ENCODE measurements at regions not wholly inside any gene's neighbourhood (a gene's known extent, or its start where the extent isn't known, plus 50 kb on each side); places are given as distances from the start of the nearest gene placed in this dataset.

DNA sequence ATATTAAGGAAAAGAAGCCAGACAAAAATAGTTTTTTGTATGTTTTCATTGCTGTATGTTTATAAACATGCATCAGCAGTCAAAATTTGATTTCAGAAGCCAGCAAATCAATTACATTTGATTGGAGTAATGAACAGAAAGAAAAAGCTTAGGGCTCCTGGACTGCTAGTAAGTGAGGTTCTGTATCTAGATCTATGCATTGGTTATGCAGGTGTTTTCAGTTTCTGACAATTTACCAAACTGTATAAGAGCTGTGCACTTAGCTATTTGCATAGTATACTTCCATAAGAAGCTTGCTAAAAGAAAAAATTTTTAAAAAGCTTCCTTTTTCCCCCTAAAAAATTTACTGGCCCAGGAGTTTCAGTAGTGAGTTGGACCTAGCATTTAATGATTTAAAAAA is 881.6 kb downstream of the PCDH7 start:
- intact Hi-C loops (cut with micrococcal nuclease), result no loop called here
- BruUV-seq (replicated peaks), result no TSS peak
- Histone ChIP-seq H3K4me1 (ENCODE audit: insufficient read depth, low read length) (no peaks in the 10 kb centered on the region), H3F3A (ENCODE audit: low read length, unreplicated experiment) (no peaks in the 10 kb centered on the region), H3K79me2 (ENCODE audit: low read length) (no peaks in the 10 kb centered on the region), H3K9me3 (ENCODE audit: low read length) (no peaks in the 10 kb centered on the region), H3K4me2 (ENCODE audit: low read length) (no peak overlapping the region), H3K9me2 (replicated peaks; ENCODE audit: low read length) (no peaks in the 10 kb centered on the region), H4K20me1 (ENCODE audit: low read length) (no peaks in the 10 kb centered on the region), H3K9ac (ENCODE audit: low read length) (no peak overlapping the region), H3K4me3 (ENCODE audit: low read length) (no peak overlapping the region), H3K36me3 (ENCODE audit: low read depth, low read length) (no peaks in the 10 kb centered on the region), H3K27me3 (ENCODE audit: low read length) (no peaks in the 10 kb centered on the region), H2AFZ (ENCODE audit: low read length) (no peak overlapping the region), H3K27ac (ENCODE audit: low read length) (no peak overlapping the region)
- TF ChIP-seq EZH2phosphoT487 (IDR thresholded peaks at IDR 0.05; ENCODE audit: borderline replicate concordance, low read length), result no peak
- TF ChIP-seq, protein P1, sequence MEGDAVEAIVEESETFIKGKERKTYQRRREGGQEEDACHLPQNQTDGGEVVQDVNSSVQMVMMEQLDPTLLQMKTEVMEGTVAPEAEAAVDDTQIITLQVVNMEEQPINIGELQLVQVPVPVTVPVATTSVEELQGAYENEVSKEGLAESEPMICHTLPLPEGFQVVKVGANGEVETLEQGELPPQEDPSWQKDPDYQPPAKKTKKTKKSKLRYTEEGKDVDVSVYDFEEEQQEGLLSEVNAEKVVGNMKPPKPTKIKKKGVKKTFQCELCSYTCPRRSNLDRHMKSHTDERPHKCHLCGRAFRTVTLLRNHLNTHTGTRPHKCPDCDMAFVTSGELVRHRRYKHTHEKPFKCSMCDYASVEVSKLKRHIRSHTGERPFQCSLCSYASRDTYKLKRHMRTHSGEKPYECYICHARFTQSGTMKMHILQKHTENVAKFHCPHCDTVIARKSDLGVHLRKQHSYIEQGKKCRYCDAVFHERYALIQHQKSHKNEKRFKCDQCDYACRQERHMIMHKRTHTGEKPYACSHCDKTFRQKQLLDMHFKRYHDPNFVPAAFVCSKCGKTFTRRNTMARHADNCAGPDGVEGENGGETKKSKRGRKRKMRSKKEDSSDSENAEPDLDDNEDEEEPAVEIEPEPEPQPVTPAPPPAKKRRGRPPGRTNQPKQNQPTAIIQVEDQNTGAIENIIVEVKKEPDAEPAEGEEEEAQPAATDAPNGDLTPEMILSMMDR (conservative IDR thresholded peaks at IDR 0.05; ENCODE audit: low read depth, low read length), result no peak
- ChIA-PET POLR2A (ENCODE audit: unreplicated experiment) (no interaction called here), CTCF (no interaction called here)
- ATAC-seq (no peak), DNase-seq (no peak)

GRCh38 chr4:31613946-31614623 is 893.9 kb downstream of the PCDH7 start:
- no peaks in the 10 kb centered on the region for H3K36me3 ChIP-seq (ENCODE audit: low read depth, low read length)
- no peak overlapping the region for H3K4me3 ChIP-seq (ENCODE audit: low read length)
- no peak overlapping the region for H2AFZ ChIP-seq (ENCODE audit: low read length)
- DNase-seq, result no peak
- no peak for TF ChIP-seq EZH2 (IDR thresholded peaks at IDR 0.05; ENCODE audit: low read length, unreplicated experiment)
- TF ChIP-seq EZH2phosphoT487 (IDR thresholded peaks at IDR 0.05; ENCODE audit: borderline replicate concordance, low read length), result no peak
- TF ChIP-seq, protein P1 (conservative IDR thresholded peaks at IDR 0.05; ENCODE audit: low read depth, low read length), result no peak
- H3K9me3 ChIP-seq (ENCODE audit: low read length), result no peaks in the 10 kb centered on the region
- H3K9me2 ChIP-seq (replicated peaks; ENCODE audit: low read length), result no peaks in the 10 kb centered on the region
- no peaks in the 10 kb centered on the region for H3K27me3 ChIP-seq (ENCODE audit: low read length)
- CTCF ChIA-PET, result no interaction called here
- intact Hi-C loops (cut with micrococcal nuclease), result no loop called here
- BruUV-seq (replicated peaks), result no TSS peak
- no peak overlapping the region for H3K4me2 ChIP-seq (ENCODE audit: low read length)
- no peaks in the 10 kb centered on the region for H3K4me1 ChIP-seq (ENCODE audit: insufficient read depth, low read length)
- H3F3A ChIP-seq (ENCODE audit: low read length, unreplicated experiment), result no peaks in the 10 kb centered on the region
- H4K20me1 ChIP-seq (ENCODE audit: low read length), result no peaks in the 10 kb centered on the region
- ATAC-seq, result no peak
- POLR2A ChIA-PET (ENCODE audit: unreplicated experiment), result no interaction called here
- no peak overlapping the region for H3K27ac ChIP-seq (ENCODE audit: low read length)
- H3K79me2 ChIP-seq (ENCODE audit: low read length), result no peaks in the 10 kb centered on the region
- no peak overlapping the region for H3K9ac ChIP-seq (ENCODE audit: low read length)

DNA sequence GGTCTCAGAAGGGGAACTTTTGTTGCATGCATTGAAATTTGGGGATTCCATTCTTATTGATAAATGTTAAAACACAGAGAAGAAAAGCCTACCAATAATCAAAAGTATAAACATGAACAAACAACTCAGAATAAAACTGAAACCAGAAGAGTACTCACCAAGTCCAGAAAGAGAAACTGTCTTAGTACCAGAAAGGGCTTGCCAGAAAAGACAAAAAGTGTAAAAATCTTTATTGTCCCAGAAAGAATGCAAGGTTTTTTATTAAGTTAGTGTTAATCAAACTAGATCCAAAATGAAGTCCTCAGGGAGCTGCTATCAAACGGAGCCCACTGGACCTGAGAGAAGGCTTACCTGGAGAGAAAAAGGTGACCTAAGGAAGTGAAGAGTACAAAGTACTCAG is 897.5 kb downstream of the PCDH7 start:
- ATAC-seq, result no peak
- H3K9me2 ChIP-seq (replicated peaks; ENCODE audit: low read length), result no peaks in the 10 kb centered on the region
- no peak overlapping the region for H3K4me3 ChIP-seq (ENCODE audit: low read length)
- no peaks in the 10 kb centered on the region for H3K36me3 ChIP-seq (ENCODE audit: low read depth, low read length)
- ChIA-PET CTCF (no interaction called here), POLR2A (ENCODE audit: unreplicated experiment) (no interaction called here)
- DNase-seq, result no peak
- H4K20me1 ChIP-seq (ENCODE audit: low read length), result no peaks in the 10 kb centered on the region
- no peak overlapping the region for H3K4me2 ChIP-seq (ENCODE audit: low read length)
- H3K9me3 ChIP-seq (ENCODE audit: low read length), result no peaks in the 10 kb centered on the region
- H3K27ac ChIP-seq (ENCODE audit: low read length), result no peak overlapping the region
- BruUV-seq (replicated peaks), result no TSS peak
- H3K9ac ChIP-seq (ENCODE audit: low read length), result no peak overlapping the region
- no peaks in the 10 kb centered on the region for H3F3A ChIP-seq (ENCODE audit: low read length, unreplicated experiment)
- H3K79me2 ChIP-seq (ENCODE audit: low read length), result no peaks in the 10 kb centered on the region
- no peak overlapping the region for H2AFZ ChIP-seq (ENCODE audit: low read length)
- intact Hi-C loops (cut with micrococcal nuclease), result no loop called here
- no peaks in the 10 kb centered on the region for H3K4me1 ChIP-seq (ENCODE audit: insufficient read depth, low read length)
- no peaks in the 10 kb centered on the region for H3K27me3 ChIP-seq (ENCODE audit: low read length)
- TF ChIP-seq EZH2 (IDR thresholded peaks at IDR 0.05; ENCODE audit: low read length, unreplicated experiment) (no peak), EZH2phosphoT487 (IDR thresholded peaks at IDR 0.05; ENCODE audit: borderline replicate concordance, low read length) (no peak)
- TF ChIP-seq, protein P1 (conservative IDR thresholded peaks at IDR 0.05; ENCODE audit: low read depth, low read length), result no peak
